ENCODE measurements at regions not wholly inside any gene's neighbourhood (a gene's known extent, or its start where the extent isn't known, plus 50 kb on each side); places are given as distances from the start of the nearest gene placed in this dataset.
"Not testable (repeated sequence)": the region's sequence is repeated elsewhere in the genome, so short reads cannot be mapped to it uniquely, and the experiment has no call there.

DNA sequence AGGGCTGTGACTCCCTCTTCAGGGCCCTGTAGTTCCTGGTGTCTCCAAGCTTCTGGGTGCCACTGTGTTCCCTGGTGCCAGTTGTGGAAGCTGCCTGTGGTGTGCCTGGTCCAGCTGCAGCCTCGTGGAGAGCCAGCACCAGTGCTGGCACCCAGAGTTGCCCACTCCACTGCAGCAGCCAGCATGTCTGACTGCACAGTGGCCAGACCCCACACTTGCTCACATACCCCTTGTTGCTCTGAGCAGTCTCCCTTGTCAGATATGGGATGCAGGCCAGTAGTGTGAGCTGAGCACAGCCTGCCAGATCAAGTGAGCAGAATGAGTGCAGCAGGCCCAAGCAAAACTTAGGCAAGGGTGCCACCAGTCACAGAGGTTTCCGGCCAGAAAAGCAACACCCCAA, 108.6 kb downstream of the ZMAT1 start:
- no peak for DNase-seq (ENCODE audit: low spot score)
- in situ Hi-C loops (cut with MboI; ENCODE audit: low sequenced_read_pairs, unreplicated experiment): loop anchor here (25.0 kb wide), 1 partner anchor 89 kb away; no protein-coding TSS in a partner anchor
- no peak for TF ChIP-seq CTCF (IDR thresholded peaks at IDR 0.05; ENCODE audit: borderline replicate concordance, control extremely low read depth, extremely low read depth, insufficient read depth, missing control alignments)

DNA sequence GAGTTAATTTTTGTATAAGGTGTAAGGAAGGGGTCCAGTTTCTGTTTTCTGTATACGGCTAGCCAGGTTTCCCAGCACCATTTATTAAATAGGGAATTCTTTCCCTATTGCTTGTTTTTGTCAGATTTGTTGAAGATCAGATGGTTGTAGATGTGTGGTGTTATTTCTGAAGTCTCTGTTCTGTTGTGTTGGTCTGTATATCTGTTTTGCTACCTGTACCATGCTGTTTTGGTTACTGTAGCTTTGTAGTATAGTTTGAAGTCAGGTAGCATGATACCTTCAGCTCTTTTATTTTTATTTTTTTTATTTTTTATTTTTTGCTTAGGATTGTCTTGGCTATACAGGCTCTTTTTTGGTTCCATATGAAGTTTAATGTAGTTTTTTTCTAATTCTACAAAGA, 114.1 kb downstream of the ZMAT1 start:
- not testable (repeated sequence) for DNase-seq (ENCODE audit: low spot score)
- in situ Hi-C loops (cut with MboI; ENCODE audit: low sequenced_read_pairs, unreplicated experiment): loop anchor here (25.0 kb wide), 1 partner anchor 95 kb away; no protein-coding TSS in a partner anchor

DNA sequence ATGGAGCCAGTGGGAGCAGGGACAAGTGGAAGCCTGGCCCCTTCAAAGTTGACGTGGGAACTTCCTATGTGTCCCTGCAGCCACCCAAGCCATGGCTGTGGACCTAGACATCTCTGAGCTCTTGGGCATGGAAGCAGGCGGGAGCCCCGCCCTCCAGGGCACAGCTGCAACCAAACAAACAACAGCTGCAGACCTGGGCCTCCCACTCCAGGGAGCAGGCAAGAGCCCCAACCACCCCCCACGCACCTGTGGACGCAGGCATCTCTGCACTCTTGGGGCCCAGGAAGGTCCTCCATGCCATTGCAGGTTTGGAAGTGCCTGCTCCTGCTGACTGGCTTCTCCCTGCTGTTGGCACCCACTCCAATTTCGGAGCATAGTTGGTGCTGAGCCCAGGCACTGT, 118.6 kb downstream of the ZMAT1 start:
- no peak for TF ChIP-seq CTCF (IDR thresholded peaks at IDR 0.05; ENCODE audit: borderline replicate concordance, control extremely low read depth, extremely low read depth, insufficient read depth, missing control alignments)
- in situ Hi-C loops (cut with MboI; ENCODE audit: low sequenced_read_pairs, unreplicated experiment): loop anchor here (25.0 kb wide), 1 partner anchor 99 kb away; no protein-coding TSS in a partner anchor
- DNase-seq (ENCODE audit: low spot score): no peak

DNA sequence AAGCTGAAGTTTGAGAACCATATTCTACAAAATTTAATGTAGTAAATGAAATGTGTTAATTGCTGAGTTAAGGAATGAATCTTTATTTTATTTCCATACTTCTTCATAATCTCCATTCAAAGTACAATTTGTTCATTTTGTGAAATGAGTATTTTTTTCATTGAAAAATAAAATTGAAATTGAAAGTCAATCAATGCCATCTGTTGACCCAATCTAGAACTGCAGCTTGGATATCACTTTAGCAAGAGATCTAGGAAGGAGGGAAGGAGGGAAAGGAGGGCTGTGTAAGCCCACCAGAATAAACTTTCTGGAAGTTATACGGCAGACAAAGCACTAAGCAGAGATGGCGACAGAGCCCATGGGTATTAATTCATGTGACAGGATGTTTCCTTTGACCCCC, 128.4 kb downstream of the ZMAT1 start:
- in situ Hi-C loops (cut with MboI; ENCODE audit: low sequenced_read_pairs, unreplicated experiment): loop anchor here (25.0 kb wide), 1 partner anchor 109 kb away; no protein-coding TSS in a partner anchor
- peak; percentile 11 for TF ChIP-seq CTCF (IDR thresholded peaks at IDR 0.05; ENCODE audit: borderline replicate concordance, control extremely low read depth, extremely low read depth, insufficient read depth, missing control alignments)
- DNase-seq (ENCODE audit: low spot score): no peak

- DNase-seq (ENCODE audit: low spot score): peak; percentile 49
- peak; percentile 39 for TF ChIP-seq CTCF (IDR thresholded peaks at IDR 0.05; ENCODE audit: borderline replicate concordance, control extremely low read depth, extremely low read depth, insufficient read depth, missing control alignments)
- in situ Hi-C loops (cut with MboI; ENCODE audit: low sequenced_read_pairs, unreplicated experiment): loop anchor here (10.0 kb wide), 1 partner anchor 385 kb away; no protein-coding TSS in a partner anchor
Observed at GRCh38 chrX:101799387-101799786, 132.4 kb downstream of the ZMAT1 start.

GRCh38 chrX:101787934-101788333, 128.3 kb upstream of the ARMCX2 start:
- DNase-seq (ENCODE audit: low spot score): no peak
- in situ Hi-C loops (cut with MboI; ENCODE audit: low sequenced_read_pairs, unreplicated experiment): no loop called here

DNA sequence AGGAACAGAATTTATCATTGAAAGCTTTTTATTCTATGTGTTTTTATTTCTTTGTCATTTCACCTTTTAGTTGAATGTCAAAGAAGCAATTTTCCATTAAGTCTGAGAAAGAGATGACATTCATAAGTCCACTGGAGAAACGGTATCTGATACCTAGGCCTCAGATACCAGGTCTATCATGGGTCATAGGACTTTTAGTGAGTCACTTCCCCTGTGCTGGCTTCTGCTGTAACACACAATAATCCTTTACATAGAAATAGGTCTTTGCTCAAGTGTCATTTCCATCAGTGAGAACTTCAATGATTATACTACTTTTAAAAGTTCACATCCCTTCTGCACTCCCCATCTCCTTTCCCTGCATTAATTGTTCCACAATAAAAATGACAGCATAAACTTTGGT, 125.5 kb upstream of the ARMCX2 start:
- DNase-seq (ENCODE audit: low spot score): no peak
- in situ Hi-C loops (cut with MboI; ENCODE audit: low sequenced_read_pairs, unreplicated experiment): no loop called here
- TF ChIP-seq CTCF (IDR thresholded peaks at IDR 0.05; ENCODE audit: borderline replicate concordance, control extremely low read depth, extremely low read depth, insufficient read depth, missing control alignments): no peak

More at GRCh38 chrX:101787934-101788333, 128.3 kb upstream of the ARMCX2 start:
- no peak for TF ChIP-seq CTCF (IDR thresholded peaks at IDR 0.05; ENCODE audit: borderline replicate concordance, control extremely low read depth, extremely low read depth, insufficient read depth, missing control alignments)

GRCh38 chrX:101780421-101780820, 120.8 kb upstream of the ARMCX2 start:
- in situ Hi-C loops (cut with MboI; ENCODE audit: low sequenced_read_pairs, unreplicated experiment); DNase-seq (ENCODE audit: low spot score): not testable (repeated sequence)
